Panc1 (cell line): ENCODE measurements at regions not wholly inside any gene's neighbourhood (a gene's known extent, or its start where the extent isn't known, plus 50 kb on each side); places are given as distances from the start of the nearest gene placed in this dataset.

ENCODE experiments used
- ATAC-seq: fragments of 200-7000 bp; cut with Tn5 transposase; 2 replicates; pipeline ENCODE4 v1.9.1; 2020; ENCODE audit warnings: mild to moderate bottlenecking, moderate library complexity
- BruUV-seq: library from RNA; stranded (reverse); fragments of 400-500 nt; replicated peaks from 2 replicates; lab custom pipeline; 2021; lab: Mats Ljungman, UMichigan
- CTCF ChIA-PET: fragments of 300-600 bp; sonication (Branson Sonifier 250); formaldehyde crosslinking; loops from one replicate; lab custom pipeline; 2022; ENCODE audit warnings: antibody characterized with exemption; lab: Charles Lee
- POLR2A ChIA-PET: fragments of 300-600 bp; sonication (Branson Sonifier 250); formaldehyde crosslinking; loops from one replicate; lab custom pipeline; 2022; ENCODE audit warnings: antibody characterized with exemption; lab: Charles Lee
- DNase-seq: peaks from one replicate; pipeline ENCODE4 v3.0.0-alpha.2; 2010; ENCODE audit warnings: low read depth, low spot score
- H3K27ac ChIP-seq: 2 replicates; pipeline ENCODE4 v1.5.1; 2011; ENCODE audit warnings: mild to moderate bottlenecking, low read length, inconsistent platforms
- H3K27me3 ChIP-seq: fragments of 200-500 bp; sonication (Bioruptor generic); 2 replicates; pipeline ENCODE4 v1.6.0; 2014; ENCODE audit warnings: low read length, inconsistent platforms; ENCODE audit not compliant: control insufficient read depth, insufficient read depth
- H3K36me3 ChIP-seq: fragments of 200-500 bp; sonication (Bioruptor generic); 2 replicates; pipeline ENCODE4 v1.5.1; 2014; ENCODE audit warnings: inconsistent platforms, mild to moderate bottlenecking, low read length, moderate library complexity; ENCODE audit not compliant: control insufficient read depth, insufficient read depth
- H3K4me1 ChIP-seq: 2 replicates; pipeline ENCODE4 v1.5.1; 2011; ENCODE audit warnings: inconsistent platforms, mild to moderate bottlenecking, low read length, moderate library complexity; ENCODE audit not compliant: control insufficient read depth, insufficient read depth
- H3K4me3 ChIP-seq, 2 experiments: 2 replicates each; pipeline ENCODE4 v1.5.1; 2011 to 2012; ENCODE audit warnings: low read depth in 2 of 2, low read length in 2 of 2, mild to moderate bottlenecking in 2 of 2, inconsistent platforms in 1 of 2, moderate library complexity in 1 of 2
- H3K9me3 ChIP-seq: fragments of 200-500 bp; sonication (Bioruptor generic); 2 replicates; pipeline ENCODE4 v1.5.1; 2014; ENCODE audit warnings: low read depth, mild to moderate bottlenecking, inconsistent platforms, low read length, moderate library complexity; ENCODE audit not compliant: control insufficient read depth, insufficient read depth
- CTCF ChIP-seq: fragments of 450-650 bp; IDR thresholded peaks from 2 replicates; pipeline ENCODE4 v1.5.1; 2017; ENCODE audit warnings: mild to moderate bottlenecking
- POLR2AphosphoS5 ChIP-seq: IDR thresholded peaks from 2 replicates; pipeline ENCODE4 v1.6.1; 2012; ENCODE audit warnings: mild to moderate bottlenecking, low read depth, low read length, moderate library complexity
- REST ChIP-seq, 2 experiments: IDR thresholded peaks; 2 replicates each; pipeline ENCODE4 v1.6.1; 2011 to 2012; ENCODE audit warnings: low read depth in 2 of 2, control low read depth in 1 of 2, low read length in 1 of 2, mild to moderate bottlenecking in 1 of 2, moderate library complexity in 1 of 2; ENCODE audit not compliant: insufficient read depth in 1 of 2
- SIN3A ChIP-seq: IDR thresholded peaks from 2 replicates; pipeline ENCODE4 v1.6.1; 2012; ENCODE audit warnings: low read depth, mild to moderate bottlenecking, low read length, moderate library complexity, borderline replicate concordance; ENCODE audit not compliant: insufficient read depth
- TCF7L2 ChIP-seq: IDR thresholded peaks from 2 replicates; pipeline ENCODE4 v1.6.1; 2011; ENCODE audit warnings: mild to moderate bottlenecking, low read depth, low read length, inconsistent platforms
- in situ Hi-C: cut with HindIII; loops from 2 replicates; pipeline ENCODE4 v1.10.0; 2016; ENCODE audit warnings: low sequenced_read_pairs, low pct_unique_long_range_greater_than_20kb
- intact Hi-C: fragments of 100-400 bp; cut with micrococcal nuclease; formaldehyde crosslinking; loops from one replicate; pipeline ENCODE4 v1.10.0; 2022; ENCODE audit not compliant: unreplicated experiment

GRCh38 chr12:40565029-40565633 lies 127.1 kb upstream of the CNTN1 start:
- in situ Hi-C loops (no loop called here), intact Hi-C loops (no loop called here)
- POLR2A ChIA-PET, result no interaction called here
- ATAC-seq (no peak), DNase-seq (no peak)
- no peak overlapping the region for H3K4me3 ChIP-seq
- no peak for TF ChIP-seq CTCF
- TF ChIP-seq POLR2AphosphoS5, result no peak
- TF ChIP-seq REST (IDR thresholded peaks at IDR 0.05; ENCODE audit: insufficient read depth in 1 of 2, low read depth in 2 of 2, low read length in 1 of 2), result no peak
- no peak for TF ChIP-seq SIN3A
- TF ChIP-seq TCF7L2, result no peak
- no peak overlapping the region for H3K27ac ChIP-seq
- CTCF ChIA-PET, result no interaction called here
- H3K36me3 ChIP-seq, result no peaks in the 10 kb centered on the region
- no TSS peak for BruUV-seq
- no peaks in the 10 kb centered on the region for H3K4me1 ChIP-seq
- H3K27me3 ChIP-seq, result no peaks in the 10 kb centered on the region
- no peaks in the 10 kb centered on the region for H3K9me3 ChIP-seq

- no TSS peak for BruUV-seq
- Histone ChIP-seq H3K36me3 (no peaks in the 10 kb centered on the region), H3K9me3 (no peaks in the 10 kb centered on the region), H3K27ac (no peak overlapping the region), H3K27me3 (no peaks in the 10 kb centered on the region), H3K4me3 (no peak overlapping the region), H3K4me1 (no peaks in the 10 kb centered on the region)
- CTCF ChIA-PET, result no interaction called here
- in situ Hi-C loops (no loop called here), intact Hi-C loops (no loop called here)
- POLR2A ChIA-PET, result no interaction called here
- TF ChIP-seq CTCF, result no peak
- TF ChIP-seq TCF7L2, result no peak
- TF ChIP-seq SIN3A, result no peak
- TF ChIP-seq POLR2AphosphoS5, result no peak
- no peak for TF ChIP-seq REST (IDR thresholded peaks at IDR 0.05; ENCODE audit: insufficient read depth in 1 of 2, low read depth in 2 of 2, low read length in 1 of 2)
- ATAC-seq (no peak), DNase-seq (no peak)
These were observed 126.0 kb upstream of the CNTN1 start for GRCh38 chr12:40566271-40566670.
